ENCODE measurements at regions not wholly inside any gene's neighbourhood (a gene's known extent, or its start where the extent isn't known, plus 50 kb on each side); places are given as distances from the start of the nearest gene placed in this dataset.

DNA sequence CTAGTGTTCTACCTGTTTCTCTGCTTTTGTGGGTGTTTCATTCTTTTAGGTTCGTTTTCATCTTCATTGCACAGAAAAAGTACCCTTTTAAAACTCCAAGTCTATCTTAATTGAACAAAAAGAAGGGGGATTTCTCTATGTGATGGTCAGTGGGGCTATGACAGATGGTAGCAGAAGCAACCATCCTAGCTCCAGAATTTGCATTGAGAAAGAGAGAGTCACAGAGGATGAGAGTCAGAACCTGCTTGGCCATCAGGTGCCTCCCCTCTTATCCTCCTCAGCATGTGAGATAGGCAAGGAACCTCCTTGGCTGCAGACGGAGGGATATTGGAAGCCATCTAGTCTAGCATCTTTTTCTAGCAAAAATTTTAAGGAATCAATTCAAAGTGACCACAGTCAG is 398.0 kb upstream of the DCC start:
- no peaks in the 10 kb centered on the region for H3K9me3 ChIP-seq
- DNase-seq = no peak
- no peak overlapping the region for H3K4me3 ChIP-seq
- no peaks in the 10 kb centered on the region for H3K4me1 ChIP-seq
- H3K27ac ChIP-seq = no peak overlapping the region
- TF ChIP-seq, protein P1, sequence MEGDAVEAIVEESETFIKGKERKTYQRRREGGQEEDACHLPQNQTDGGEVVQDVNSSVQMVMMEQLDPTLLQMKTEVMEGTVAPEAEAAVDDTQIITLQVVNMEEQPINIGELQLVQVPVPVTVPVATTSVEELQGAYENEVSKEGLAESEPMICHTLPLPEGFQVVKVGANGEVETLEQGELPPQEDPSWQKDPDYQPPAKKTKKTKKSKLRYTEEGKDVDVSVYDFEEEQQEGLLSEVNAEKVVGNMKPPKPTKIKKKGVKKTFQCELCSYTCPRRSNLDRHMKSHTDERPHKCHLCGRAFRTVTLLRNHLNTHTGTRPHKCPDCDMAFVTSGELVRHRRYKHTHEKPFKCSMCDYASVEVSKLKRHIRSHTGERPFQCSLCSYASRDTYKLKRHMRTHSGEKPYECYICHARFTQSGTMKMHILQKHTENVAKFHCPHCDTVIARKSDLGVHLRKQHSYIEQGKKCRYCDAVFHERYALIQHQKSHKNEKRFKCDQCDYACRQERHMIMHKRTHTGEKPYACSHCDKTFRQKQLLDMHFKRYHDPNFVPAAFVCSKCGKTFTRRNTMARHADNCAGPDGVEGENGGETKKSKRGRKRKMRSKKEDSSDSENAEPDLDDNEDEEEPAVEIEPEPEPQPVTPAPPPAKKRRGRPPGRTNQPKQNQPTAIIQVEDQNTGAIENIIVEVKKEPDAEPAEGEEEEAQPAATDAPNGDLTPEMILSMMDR (IDR thresholded peaks at IDR 0.05) = no peak
- TF ChIP-seq POLR2A (IDR thresholded peaks at IDR 0.05) = no peak
- H3K27me3 ChIP-seq = no peaks in the 10 kb centered on the region
- no peaks in the 10 kb centered on the region for H3K36me3 ChIP-seq

DNA sequence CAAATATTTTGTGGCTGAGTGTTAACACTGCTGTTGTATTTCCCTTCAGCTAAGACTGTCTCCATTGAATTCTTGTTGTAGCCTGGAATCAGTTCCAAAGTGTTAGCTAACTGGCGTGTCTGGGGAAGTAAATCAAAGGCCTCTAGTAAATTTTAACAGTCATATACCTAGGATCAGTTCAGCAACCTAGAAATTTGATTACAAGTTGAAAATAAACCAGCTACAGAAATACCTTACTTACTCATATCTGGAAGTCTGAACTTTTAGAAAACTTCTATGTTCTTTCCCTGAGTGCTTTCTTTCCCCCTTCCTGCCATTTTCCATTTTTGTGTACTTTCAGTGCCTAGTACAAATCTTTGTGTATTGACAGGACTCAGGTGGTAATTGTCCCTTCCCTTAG is 396.7 kb upstream of the DCC start:
- no peak for TF ChIP-seq POLR2A (IDR thresholded peaks at IDR 0.05)
- TF ChIP-seq, protein P1 (IDR thresholded peaks at IDR 0.05) = no peak
- Histone ChIP-seq H3K27ac (no peak overlapping the region), H3K36me3 (no peaks in the 10 kb centered on the region), H3K27me3 (no peaks in the 10 kb centered on the region), H3K9me3 (no peaks in the 10 kb centered on the region), H3K4me3 (no peak overlapping the region), H3K4me1 (no peaks in the 10 kb centered on the region)
- DNase-seq = no peak

DNA sequence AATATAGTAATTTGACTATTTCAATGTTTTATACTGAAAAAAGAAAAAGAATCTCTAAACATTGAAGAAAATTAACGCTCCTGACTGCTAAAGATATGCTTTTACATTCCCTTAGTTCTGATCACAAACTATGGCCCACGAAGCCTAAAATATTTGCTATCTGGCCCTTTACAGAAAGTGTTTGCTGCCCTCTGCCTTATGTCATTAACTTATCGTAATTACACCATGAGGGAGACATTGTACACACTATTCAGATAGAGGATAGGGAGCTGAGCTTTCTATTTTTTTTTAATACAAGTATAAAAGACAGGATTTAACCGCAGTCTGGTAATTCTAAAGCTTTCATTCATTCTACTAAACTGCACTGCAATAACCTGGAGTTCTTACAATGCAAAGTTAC is 393.1 kb upstream of the DCC start:
- no peak overlapping the region for H3K4me3 ChIP-seq
- TF ChIP-seq POLR2A (IDR thresholded peaks at IDR 0.05) = no peak
- TF ChIP-seq, protein P1 (IDR thresholded peaks at IDR 0.05) = no peak
- no peak for DNase-seq
- H3K36me3 ChIP-seq = no peaks in the 10 kb centered on the region
- no peak overlapping the region for H3K27ac ChIP-seq
- no peaks in the 10 kb centered on the region for H3K4me1 ChIP-seq
- no peaks in the 10 kb centered on the region for H3K9me3 ChIP-seq
- no peaks in the 10 kb centered on the region for H3K27me3 ChIP-seq

DNA sequence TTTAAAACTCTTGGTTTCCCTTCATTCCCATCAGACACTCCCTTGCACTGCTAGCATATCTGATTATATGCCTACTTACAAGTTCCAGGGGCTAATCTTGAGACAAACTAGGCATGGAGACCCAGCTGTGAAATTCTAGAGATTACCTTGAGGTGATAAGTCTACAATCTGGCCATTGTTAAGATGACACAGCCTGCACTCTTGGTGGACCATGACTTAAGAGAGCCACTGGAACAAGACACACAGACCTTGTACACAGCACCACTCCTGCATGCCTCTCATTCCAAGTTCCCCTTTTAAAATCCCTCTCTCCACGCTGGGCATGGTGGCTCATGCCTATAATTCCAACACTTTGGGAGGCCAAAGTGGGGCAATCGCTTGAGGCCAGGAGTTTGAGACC is 387.2 kb upstream of the DCC start:
- Histone ChIP-seq H3K4me3 (no peak overlapping the region), H3K4me1 (no peaks in the 10 kb centered on the region), H3K36me3 (no peaks in the 10 kb centered on the region), H3K9me3 (no peaks in the 10 kb centered on the region), H3K27ac (no peak overlapping the region), H3K27me3 (no peaks in the 10 kb centered on the region)
- DNase-seq = no peak
- TF ChIP-seq, protein P1 (IDR thresholded peaks at IDR 0.05) = no peak
- TF ChIP-seq POLR2A (IDR thresholded peaks at IDR 0.05) = no peak

DNA sequence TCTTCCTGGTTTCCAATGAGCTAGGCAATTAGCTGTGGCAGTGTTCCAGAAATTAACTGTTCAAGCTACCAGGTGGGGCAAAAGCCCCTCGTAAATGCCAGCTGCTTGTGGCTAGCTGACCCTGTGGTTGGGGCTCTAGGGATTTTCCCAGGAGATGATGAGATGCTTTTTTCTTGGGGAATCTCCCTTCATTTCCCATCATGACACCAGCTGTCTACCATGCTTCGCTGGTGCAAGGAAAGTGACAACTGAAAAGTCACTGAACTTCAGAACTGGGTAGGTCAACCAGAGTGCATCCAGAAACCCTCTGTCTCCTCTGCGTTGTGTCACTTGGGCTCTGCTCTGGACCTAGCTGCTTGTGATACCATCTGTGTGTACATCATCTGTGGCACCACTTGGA is 386.5 kb upstream of the DCC start:
- TF ChIP-seq POLR2A (IDR thresholded peaks at IDR 0.05) = no peak
- TF ChIP-seq, protein P1 (IDR thresholded peaks at IDR 0.05) = no peak
- Histone ChIP-seq H3K27ac (no peak overlapping the region), H3K4me3 (no peak overlapping the region), H3K9me3 (no peaks in the 10 kb centered on the region), H3K27me3 (no peaks in the 10 kb centered on the region), H3K4me1 (no peaks in the 10 kb centered on the region), H3K36me3 (no peaks in the 10 kb centered on the region)
- DNase-seq = no peak

DNA sequence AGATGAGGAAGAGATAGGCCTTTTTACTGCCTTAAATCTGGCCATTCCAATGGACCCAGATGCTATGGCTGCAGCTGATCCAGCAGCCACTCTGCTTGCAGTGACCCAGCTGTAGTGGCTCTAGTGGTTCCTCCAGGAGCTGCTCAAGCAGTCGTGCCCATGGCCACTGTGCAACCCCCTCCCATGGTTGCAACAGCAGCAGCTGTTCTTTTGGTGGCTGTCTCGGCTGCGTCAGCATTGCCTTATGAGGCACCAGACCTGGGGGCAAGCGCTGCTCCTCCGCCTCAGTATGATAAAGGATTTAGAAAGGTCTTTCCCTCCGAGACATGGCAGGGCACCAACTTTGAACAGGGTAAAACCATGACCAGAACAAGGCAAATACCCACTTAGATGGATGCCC is 384.9 kb upstream of the DCC start:
- DNase-seq = no peak
- TF ChIP-seq, protein P1 (IDR thresholded peaks at IDR 0.05) = no peak
- TF ChIP-seq POLR2A (IDR thresholded peaks at IDR 0.05) = no peak
- Histone ChIP-seq H3K4me1 (no peaks in the 10 kb centered on the region), H3K4me3 (no peak overlapping the region), H3K27ac (no peak overlapping the region), H3K9me3 (no peaks in the 10 kb centered on the region), H3K36me3 (no peaks in the 10 kb centered on the region), H3K27me3 (no peaks in the 10 kb centered on the region)
